ENCODE measurements at regions not wholly inside any gene's neighbourhood (a gene's known extent, or its start where the extent isn't known, plus 50 kb on each side); places are given as distances from the start of the nearest gene placed in this dataset.

- H3K27me3 ChIP-seq (replicated peaks in 1 of 4; ENCODE audit: control extremely low read depth in 1 of 4, control insufficient read depth in 3 of 4, insufficient read depth in 4 of 4, low read length in 3 of 4), result peaks cover 0 to 10% (median 0%) of the 10 kb centered on the region in 4 experiments
- no peaks in the 10 kb centered on the region for H3K79me2 ChIP-seq (ENCODE audit: control insufficient read depth, insufficient read depth, low read length)
- POLR2A ChIA-PET, result no interaction called here
- no peaks in the 10 kb centered on the region for H3K4me1 Mint-ChIP-seq
- H3K4me3 ChIP-seq (ENCODE audit: control extremely low read depth in 1 of 5, extremely low read depth in 1 of 5, insufficient read depth in 1 of 5, low read depth in 2 of 5, low read length in 4 of 5), result no peak overlapping the region
- TF ChIP-seq EZH2 (IDR thresholded peaks at IDR 0.05; ENCODE audit: borderline replicate concordance, insufficient read depth, low read depth, low read length, poor library complexity, severe bottlenecking), result no peak
- TF ChIP-seq CTCF (IDR thresholded peaks at IDR 0.05), result no peak
- ATAC-seq (ENCODE audit: low read depth) (no peak), DNase-seq (no peak)
- H3K9me3 Mint-ChIP-seq (ENCODE audit: insufficient read depth), result no peaks in the 10 kb centered on the region
- H4K20me1 ChIP-seq (ENCODE audit: control insufficient read depth, insufficient read depth, low read length, poor library complexity, severe bottlenecking), result no peaks in the 10 kb centered on the region
- H3K4me3 Mint-ChIP-seq, result no peak overlapping the region
- CTCF ChIA-PET, result no interaction called here
- no peak overlapping the region for H3K27ac ChIP-seq (ENCODE audit: low read length in 2 of 2)
- no peaks in the 10 kb centered on the region for H3K36me3 ChIP-seq (replicated peaks in 1 of 2; ENCODE audit: control extremely low read depth in 1 of 2, control insufficient read depth in 1 of 2, extremely low read depth in 1 of 2, insufficient read depth in 2 of 2, low read length in 1 of 2)
- no peak overlapping the region for H3K4me2 ChIP-seq (replicated peaks; ENCODE audit: low read depth, low read length, poor library complexity, severe bottlenecking)
- intact Hi-C loops (cut with micrococcal nuclease), result no loop called here
- H3K27ac Mint-ChIP-seq, result no peak overlapping the region
- WGBS (ENCODE audit: insufficient coverage), result 82% methylated on average over 3 of the region's 8 CpGs
- no peaks in the 10 kb centered on the region for H3K4me1 ChIP-seq (ENCODE audit: control insufficient read depth in 2 of 2, insufficient read depth in 2 of 2, low read length in 2 of 2)
- H3K9ac ChIP-seq (ENCODE audit: low read length), result no peak overlapping the region
- H2AFZ ChIP-seq (ENCODE audit: insufficient read depth, low read depth, low read length, poor library complexity, severe bottlenecking), result no peak overlapping the region
- peaks cover 0 to 28% (median 0%) of the 10 kb centered on the region in 3 donors for H3K9me3 ChIP-seq (ENCODE audit: control extremely low read depth in 1 of 3, control insufficient read depth in 2 of 3, insufficient read depth in 1 of 3, low read length in 2 of 3)
- peaks cover 26% of the 10 kb centered on the region for H3K27me3 Mint-ChIP-seq
These were observed 77.1 kb upstream of the CD82 start for GRCh38 chr11:44488165-44488965.

GRCh38 chr11:44493383-44493782 lies 72.1 kb upstream of the CD82 start:
- Mint-ChIP-seq H3K4me1 (no peaks in the 10 kb centered on the region), H3K27ac (no peak overlapping the region), H3K4me3 (no peak overlapping the region), H3K27me3 (peaks cover 40% of the 10 kb centered on the region), H3K9me3 (ENCODE audit: insufficient read depth) (no peaks in the 10 kb centered on the region)
- Histone ChIP-seq H3K79me2 (ENCODE audit: control insufficient read depth, insufficient read depth, low read length) (no peaks in the 10 kb centered on the region), H2AFZ (ENCODE audit: insufficient read depth, low read depth, low read length, poor library complexity, severe bottlenecking) (no peak overlapping the region), H4K20me1 (ENCODE audit: control insufficient read depth, insufficient read depth, low read length, poor library complexity, severe bottlenecking) (no peaks in the 10 kb centered on the region), H3K27ac (ENCODE audit: low read length in 2 of 2) (no peak overlapping the region), H3K9me3 (ENCODE audit: control extremely low read depth in 1 of 3, control insufficient read depth in 2 of 3, insufficient read depth in 1 of 3, low read length in 2 of 3) (no peaks in the 10 kb centered on the region), H3K4me2 (replicated peaks; ENCODE audit: low read depth, low read length, poor library complexity, severe bottlenecking) (no peak overlapping the region), H3K9ac (ENCODE audit: low read length) (no peak overlapping the region), H3K4me3 (ENCODE audit: control extremely low read depth in 1 of 5, extremely low read depth in 1 of 5, insufficient read depth in 1 of 5, low read depth in 2 of 5, low read length in 4 of 5) (no peak overlapping the region), H3K4me1 (ENCODE audit: control insufficient read depth in 2 of 2, insufficient read depth in 2 of 2, low read length in 2 of 2) (no peaks in the 10 kb centered on the region), H3K27me3 (replicated peaks in 1 of 4; ENCODE audit: control extremely low read depth in 1 of 4, control insufficient read depth in 3 of 4, insufficient read depth in 4 of 4, low read length in 3 of 4) (peaks cover 0 to 11% (median 0%) of the 10 kb centered on the region in 4 experiments), H3K36me3 (replicated peaks in 1 of 2; ENCODE audit: control extremely low read depth in 1 of 2, control insufficient read depth in 1 of 2, extremely low read depth in 1 of 2, insufficient read depth in 2 of 2, low read length in 1 of 2) (no peaks in the 10 kb centered on the region)
- no peak for TF ChIP-seq EZH2 (IDR thresholded peaks at IDR 0.05; ENCODE audit: borderline replicate concordance, insufficient read depth, low read depth, low read length, poor library complexity, severe bottlenecking)
- TF ChIP-seq CTCF (IDR thresholded peaks at IDR 0.05), result no peak
- ChIA-PET POLR2A (no interaction called here), CTCF (no interaction called here)
- no peak for ATAC-seq (ENCODE audit: low read depth)
- DNase-seq, result no peak
- intact Hi-C loops (cut with micrococcal nuclease), result no loop called here
